ENCODE measurements at regions not wholly inside any gene's neighbourhood (a gene's known extent, or its start where the extent isn't known, plus 50 kb on each side); places are given as distances from the start of the nearest gene placed in this dataset.

GRCh38 chr16:24639769-24640168, 89.7 kb upstream of the TNRC6A start:
- Mint-ChIP-seq H3K4me1 (no peaks in the 10 kb centered on the region), H3K27me3 (ENCODE audit: low read depth in 2 of 2) (peaks cover 19 to 32% of the 10 kb centered on the region in 2 donors), H3K4me3 (no peak overlapping the region), H3K36me3 (no peaks in the 10 kb centered on the region), H3K9me3 (no peaks in the 10 kb centered on the region), H3K27ac (no peak overlapping the region)
- intact Hi-C loops (cut with micrococcal nuclease) = no loop called here
- no peak for ATAC-seq
- 94% methylated on average over 2 of the region's 2 CpGs for WGBS (ENCODE audit: insufficient coverage)
- Histone ChIP-seq H3K36me3 (ENCODE audit: control insufficient read depth, insufficient read depth, low read length) (no peaks in the 10 kb centered on the region), H3K4me1 (ENCODE audit: control insufficient read depth, insufficient read depth, low read length) (no peaks in the 10 kb centered on the region), H3K4me3 (ENCODE audit: low read length) (no peak overlapping the region), H3K27me3 (ENCODE audit: control insufficient read depth, insufficient read depth, low read length) (no peaks in the 10 kb centered on the region), H3K9me3 (ENCODE audit: control insufficient read depth, insufficient read depth, low read length) (no peaks in the 10 kb centered on the region), H3K27ac (ENCODE audit: low read length) (no peak overlapping the region)
- TF ChIP-seq CTCF (IDR thresholded peaks at IDR 0.05) = no peak
- DNase-seq = no peak

GRCh38 chr16:24643489-24643888, 86.0 kb upstream of the TNRC6A start:
- no peaks in the 10 kb centered on the region for H3K9me3 Mint-ChIP-seq
- intact Hi-C loops (cut with micrococcal nuclease) = no loop called here

GRCh38 chr16:24645739-24646645, 83.5 kb upstream of the TNRC6A start:
- Histone ChIP-seq H3K4me3 (ENCODE audit: low read length) (no peak overlapping the region), H3K36me3 (ENCODE audit: control insufficient read depth, insufficient read depth, low read length) (no peaks in the 10 kb centered on the region), H3K9me3 (ENCODE audit: control insufficient read depth, insufficient read depth, low read length) (no peaks in the 10 kb centered on the region), H3K27ac (ENCODE audit: low read length) (no peak overlapping the region), H3K27me3 (ENCODE audit: control insufficient read depth, insufficient read depth, low read length) (no peaks in the 10 kb centered on the region), H3K4me1 (ENCODE audit: control insufficient read depth, insufficient read depth, low read length) (no peaks in the 10 kb centered on the region)
- DNase-seq (no peak), ATAC-seq (no peak)
- H3K9me3 Mint-ChIP-seq = no peaks in the 10 kb centered on the region
- no peaks in the 10 kb centered on the region for H3K4me1 Mint-ChIP-seq
- no peak overlapping the region for H3K4me3 Mint-ChIP-seq
- H3K27ac Mint-ChIP-seq = no peak overlapping the region
- intact Hi-C loops (cut with micrococcal nuclease) = no loop called here
- H3K36me3 Mint-ChIP-seq = no peaks in the 10 kb centered on the region
- 90% methylated on average over 4 of the region's 5 CpGs for WGBS (ENCODE audit: insufficient coverage)
- H3K27me3 Mint-ChIP-seq (ENCODE audit: low read depth in 2 of 2) = peaks cover 14% of the 10 kb centered on the region in 2 donors
- no peak for TF ChIP-seq CTCF (IDR thresholded peaks at IDR 0.05)

More at GRCh38 chr16:24643489-24643888, 86.0 kb upstream of the TNRC6A start:
- Histone ChIP-seq H3K27me3 (ENCODE audit: control insufficient read depth, insufficient read depth, low read length) (no peaks in the 10 kb centered on the region), H3K36me3 (ENCODE audit: control insufficient read depth, insufficient read depth, low read length) (no peaks in the 10 kb centered on the region), H3K4me1 (ENCODE audit: control insufficient read depth, insufficient read depth, low read length) (no peaks in the 10 kb centered on the region), H3K9me3 (ENCODE audit: control insufficient read depth, insufficient read depth, low read length) (no peaks in the 10 kb centered on the region), H3K27ac (ENCODE audit: low read length) (no peak overlapping the region), H3K4me3 (ENCODE audit: low read length) (no peak overlapping the region)
- Mint-ChIP-seq H3K36me3 (no peaks in the 10 kb centered on the region), H3K4me1 (no peaks in the 10 kb centered on the region), H3K4me3 (no peak overlapping the region), H3K27ac (no peak overlapping the region), H3K27me3 (ENCODE audit: low read depth in 2 of 2) (peaks cover 19 to 32% of the 10 kb centered on the region in 2 donors)
- ATAC-seq (no peak), DNase-seq (no peak)
- 75% methylated on average over 8 of the region's 8 CpGs for WGBS (ENCODE audit: insufficient coverage)
- no peak for TF ChIP-seq CTCF (IDR thresholded peaks at IDR 0.05)

- Histone ChIP-seq H3K9me3 (ENCODE audit: control insufficient read depth, insufficient read depth, low read length) (no peaks in the 10 kb centered on the region), H3K27me3 (ENCODE audit: control insufficient read depth, insufficient read depth, low read length) (no peaks in the 10 kb centered on the region), H3K36me3 (ENCODE audit: control insufficient read depth, insufficient read depth, low read length) (no peaks in the 10 kb centered on the region), H3K4me1 (ENCODE audit: control insufficient read depth, insufficient read depth, low read length) (no peaks in the 10 kb centered on the region), H3K4me3 (ENCODE audit: low read length) (no peak overlapping the region), H3K27ac (ENCODE audit: low read length) (no peak overlapping the region)
- H3K4me3 Mint-ChIP-seq = no peak overlapping the region
- H3K4me1 Mint-ChIP-seq = no peaks in the 10 kb centered on the region
- peaks cover 8 to 11% of the 10 kb centered on the region in 2 donors for H3K27me3 Mint-ChIP-seq (ENCODE audit: low read depth in 2 of 2)
- WGBS (ENCODE audit: insufficient coverage) = 83% methylated on average over 2 of the region's 2 CpGs
- no peak for ATAC-seq
- DNase-seq = no peak
- no peaks in the 10 kb centered on the region for H3K36me3 Mint-ChIP-seq
- no peak overlapping the region for H3K27ac Mint-ChIP-seq
- TF ChIP-seq CTCF (IDR thresholded peaks at IDR 0.05) = no peak
- no peaks in the 10 kb centered on the region for H3K9me3 Mint-ChIP-seq
- intact Hi-C loops (cut with micrococcal nuclease) = no loop called here
Observed at GRCh38 chr16:24646646-24646995, 82.8 kb upstream of the TNRC6A start.

Data from natural killer cell (primary cell).